HG02852 (cell line): ENCODE measurements at regions not wholly inside any gene's neighbourhood (a gene's known extent, or its start where the extent isn't known, plus 50 kb on each side); places are given as distances from the start of the nearest gene placed in this dataset.

ENCODE experiments used
- ATAC-seq: cut with Tn5 transposase; IDR thresholded peaks from one replicate; pipeline ENCODE4 v1.9.1; 2021; ENCODE audit warnings: mild to moderate bottlenecking, moderate library complexity; ENCODE audit not compliant: unreplicated experiment

- ATAC-seq = no peak
Observed at GRCh38 chr13:73248711-73249580, 190.1 kb downstream of the KLF5 start.

- no peak for ATAC-seq
Observed at GRCh38 chr13:73248154-73248553, 189.3 kb downstream of the KLF5 start.

- ATAC-seq = no peak
Observed at GRCh38 chr13:73245246-73245645, 186.4 kb downstream of the KLF5 start.

- ATAC-seq = no peak
Observed at GRCh38 chr13:73244467-73244866, 185.7 kb downstream of the KLF5 start.

- no peak for ATAC-seq
Observed at GRCh38 chr13:73242515-73243015, 183.8 kb downstream of the KLF5 start.

- ATAC-seq = no peak
Observed at GRCh38 chr13:73240193-73240592, 181.4 kb downstream of the KLF5 start.

GRCh38 chr13:73235385-73235784 is 176.6 kb downstream of the KLF5 start:
- no peak for ATAC-seq

GRCh38 chr13:73231471-73231870 is 172.7 kb downstream of the KLF5 start:
- no peak for ATAC-seq

- ATAC-seq = no peak
Observed at GRCh38 chr13:73230716-73231115, 171.9 kb downstream of the KLF5 start.

GRCh38 chr13:73228546-73228945 is 169.7 kb downstream of the KLF5 start:
- no peak for ATAC-seq

GRCh38 chr13:73225990-73226389 is 167.2 kb downstream of the KLF5 start:
- ATAC-seq = no peak

GRCh38 chr13:73224703-73225102 is 165.9 kb downstream of the KLF5 start:
- no peak for ATAC-seq

GRCh38 chr13:73223372-73223781 is 164.6 kb downstream of the KLF5 start:
- peak; percentile 86 for ATAC-seq

- ATAC-seq = no peak
Observed at GRCh38 chr13:73222627-73223305, 164.0 kb downstream of the KLF5 start.

GRCh38 chr13:73220966-73221720 is 162.3 kb downstream of the KLF5 start:
- ATAC-seq = no peak

- ATAC-seq = no peak
Observed at GRCh38 chr13:73218181-73218580, 159.4 kb downstream of the KLF5 start.

GRCh38 chr13:73216381-73216831 is 157.6 kb downstream of the KLF5 start:
- ATAC-seq = no peak

- ATAC-seq = no peak
Observed at GRCh38 chr13:73215823-73216222, 157.0 kb downstream of the KLF5 start.

- ATAC-seq = no peak
Observed at GRCh38 chr13:73212482-73212881, 153.7 kb downstream of the KLF5 start.

- no peak for ATAC-seq
Observed at GRCh38 chr13:73210218-73210883, 151.5 kb downstream of the KLF5 start.

GRCh38 chr13:73204952-73205351 is 146.1 kb downstream of the KLF5 start:
- no peak for ATAC-seq
